ENCODE measurements at regions not wholly inside any gene's neighbourhood (a gene's known extent, or its start where the extent isn't known, plus 50 kb on each side); places are given as distances from the start of the nearest gene placed in this dataset.
A peak's percentile ranks its signal among the peaks of the same experiment; 100 is the strongest.

GRCh38 chr4:65023883-65024670 lies 614.8 kb upstream of the TECRL start:
- H3K4ac ChIP-seq (replicated peaks; ENCODE audit: insufficient read length, low read depth, low read length): peak overlapping the region; percentile 14
- H4K20me1 ChIP-seq (replicated peaks in 1 of 2; ENCODE audit: control insufficient read depth in 1 of 2, insufficient read depth in 2 of 2, low read length in 2 of 2): no peaks in the 10 kb centered on the region
- H3K27me3 ChIP-seq (replicated peaks in 1 of 4; ENCODE audit: control insufficient read depth in 3 of 4, extremely low read depth in 1 of 4, insufficient read depth in 3 of 4, low read length in 3 of 4): no peaks in the 10 kb centered on the region
- H3K4me3 ChIP-seq (ENCODE audit: extremely low read depth in 1 of 4, insufficient read depth in 2 of 4, low read depth in 3 of 4, low read length in 4 of 4): no peak overlapping the region
- H3K4me2 ChIP-seq (ENCODE audit: insufficient read depth in 1 of 2, low read depth in 2 of 2, low read length in 2 of 2): no peak overlapping the region
- POLR2A ChIA-PET (ENCODE audit: partially characterized antibody): no interaction called here
- H3K14ac ChIP-seq (ENCODE audit: insufficient read length): no peak overlapping the region
- no peak overlapping the region for H2BK15ac ChIP-seq (ENCODE audit: low read length)
- H3K4me1 ChIP-seq (replicated peaks in 1 of 4; ENCODE audit: control insufficient read depth in 3 of 4, insufficient read depth in 4 of 4, low read length in 3 of 4): peaks cover 0 to 3% (median 0%) of the 10 kb centered on the region in 4 experiments; a peak in 1 of 7 replicates
- CTCF ChIA-PET (ENCODE audit: partially characterized antibody): no interaction called here
- no peak overlapping the region for H2AK5ac ChIP-seq (ENCODE audit: low read depth, low read length)
- no peaks in the 10 kb centered on the region for H3K36me3 ChIP-seq (ENCODE audit: control insufficient read depth in 2 of 4, insufficient read depth in 4 of 4, low read length in 3 of 4)
- H4K91ac ChIP-seq (replicated peaks; ENCODE audit: insufficient read length, low read length): peak overlapping the region; percentile 42
- H3K18ac ChIP-seq (ENCODE audit: extremely low read depth, low read length): no peak overlapping the region
- H3K56ac ChIP-seq (replicated peaks; ENCODE audit: insufficient read length, low read depth, low read length): no peak overlapping the region
- H2AFZ ChIP-seq (ENCODE audit: low read length): no peak overlapping the region
- DNase-seq (ENCODE audit: low read depth in 1 of 2, low spot score in 2 of 2): no peak
- H2BK12ac ChIP-seq (ENCODE audit: low read depth, low read length): no peak overlapping the region
- no peaks in the 10 kb centered on the region for H3K23me2 ChIP-seq (ENCODE audit: low read depth, low read length)
- no peaks in the 10 kb centered on the region; a peak in 1 of 4 replicates for H3K9me3 ChIP-seq (ENCODE audit: insufficient read depth in 2 of 2, low read depth in 1 of 2, low read length in 1 of 2)
- H4K5ac ChIP-seq (ENCODE audit: insufficient read length, low read depth, low read length): no peak overlapping the region
- H3K79me1 ChIP-seq (ENCODE audit: low read depth, low read length): no peaks in the 10 kb centered on the region
- H2BK5ac ChIP-seq (ENCODE audit: low read depth, low read length): no peak overlapping the region; the same call in 1 of the 2 replicates
- no peak overlapping the region for H2BK20ac ChIP-seq (ENCODE audit: low read length)
- no peak overlapping the region for H2BK120ac ChIP-seq (replicated peaks; ENCODE audit: low read depth, low read length)
- no peak overlapping the region for H3K23ac ChIP-seq (ENCODE audit: insufficient read length)
- no peak overlapping the region for H3K9ac ChIP-seq (replicated peaks in 1 of 4; ENCODE audit: extremely low read depth in 1 of 4, low read depth in 3 of 4, low read length in 3 of 4)
- FAIRE-seq: no peak
- no peaks in the 10 kb centered on the region for H3K79me2 ChIP-seq (ENCODE audit: control insufficient read depth in 1 of 2, insufficient read depth in 2 of 2, low read length in 2 of 2)
- H4K8ac ChIP-seq (ENCODE audit: extremely low read depth, insufficient read depth, low read length): no peak overlapping the region
- 84% methylated on average over 3 of the region's 3 CpGs; no CpG with 5 or more reads in 1 of the 2 experiments for WGBS, 2 experiments (ENCODE audit: extremely low coverage in 1 of 2, insufficient coverage in 1 of 2, insufficient read length in 1 of 2, insufficient replicate concordance in 2 of 2, low coverage in 1 of 2, low lambda C conversion rate in 2 of 2, missing lambda C conversion rate in 1 of 2)
- no peak overlapping the region for H3K27ac ChIP-seq (ENCODE audit: low read depth, low read length)
- no peak for TF ChIP-seq USF2 (IDR thresholded peaks at IDR 0.05; ENCODE audit: low read length)
- TF ChIP-seq EP300 (IDR thresholded peaks at IDR 0.05; ENCODE audit: borderline replicate concordance in 1 of 2, low read depth in 2 of 2, low read length in 2 of 2): no peak
- no peak for TF ChIP-seq CREB1 (IDR thresholded peaks at IDR 0.05)
- TF ChIP-seq SIN3A (conservative IDR thresholded peaks at IDR 0.05 in 1 of 2, IDR thresholded peaks at IDR 0.05 in 1 of 2; ENCODE audit: low read depth in 1 of 2, low read length in 2 of 2): no peak
- no peak for TF ChIP-seq BACH1 (IDR thresholded peaks at IDR 0.05; ENCODE audit: low read length)
- no peak for TF ChIP-seq SP1 (IDR thresholded peaks at IDR 0.05; ENCODE audit: low read depth, low read length)
- TF ChIP-seq BCL11A (IDR thresholded peaks at IDR 0.05; ENCODE audit: low read depth in 2 of 2, low read length in 2 of 2): no peak
- no peak for TF ChIP-seq HDAC2 (IDR thresholded peaks at IDR 0.05; ENCODE audit: borderline replicate concordance in 1 of 2, low read depth in 2 of 2, low read length in 2 of 2)
- TF ChIP-seq TBP (IDR thresholded peaks at IDR 0.05; ENCODE audit: low read depth, low read length): no peak
- no peak for TF ChIP-seq BRCA1 (IDR thresholded peaks at IDR 0.05; ENCODE audit: low read depth, low read length)
- TF ChIP-seq CHD1 (IDR thresholded peaks at IDR 0.05; ENCODE audit: low read depth, low read length): no peak
- TF ChIP-seq NANOG (IDR thresholded peaks at IDR 0.05; ENCODE audit: insufficient read depth, low read depth, low read length, poor library complexity, severe bottlenecking): no peak
